ENCODE measurements at regions not wholly inside any gene's neighbourhood (a gene's known extent, or its start where the extent isn't known, plus 50 kb on each side); places are given as distances from the start of the nearest gene placed in this dataset.
"Not testable (repeated sequence)": the region's sequence is repeated elsewhere in the genome, so short reads cannot be mapped to it uniquely, and the experiment has no call there.

DNA sequence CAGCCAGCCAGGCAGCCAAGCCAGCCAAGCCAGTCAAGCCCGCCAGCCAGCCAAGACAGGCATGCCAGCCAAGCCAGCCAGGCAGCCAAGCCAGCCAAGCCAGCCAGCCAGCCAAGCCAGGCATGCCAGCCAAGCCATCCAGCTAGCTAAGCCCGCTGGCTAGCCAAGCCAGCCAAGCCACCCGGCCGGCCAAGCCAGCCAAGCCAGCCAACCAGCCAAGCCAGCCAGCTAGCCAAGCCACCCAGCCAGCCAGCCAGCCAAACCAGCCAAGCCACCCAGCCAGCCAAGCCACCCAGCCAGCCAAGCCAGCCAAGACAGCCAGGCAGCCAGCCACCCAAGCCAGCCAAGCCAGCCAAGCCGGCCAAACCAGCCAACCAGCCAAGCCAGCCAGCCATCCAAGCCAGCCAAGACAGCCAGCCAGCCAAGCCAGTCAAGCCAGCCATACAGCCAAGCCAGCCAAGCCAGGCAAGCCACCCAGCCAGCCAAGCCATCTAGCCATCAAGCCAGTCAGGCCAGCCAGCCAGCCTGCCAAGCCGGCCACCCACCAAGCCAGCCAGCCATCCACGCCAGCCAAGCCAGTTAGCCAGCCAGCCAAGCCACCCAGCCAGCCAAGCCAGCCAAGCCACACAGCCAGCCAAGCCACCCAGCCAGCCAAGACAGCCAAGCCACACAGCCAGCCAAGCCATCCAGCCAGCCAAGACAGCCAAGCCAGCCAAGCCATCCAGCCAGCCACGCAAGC is 349.2 kb upstream of the PLGLB2 start:
- H3K27ac ChIP-seq (ENCODE audit: low read length); H3K9ac ChIP-seq (ENCODE audit: low read length); CTCF ChIA-PET; intact Hi-C loops (cut with micrococcal nuclease); H3K79me2 ChIP-seq (ENCODE audit: low read length); H3K4me1 ChIP-seq (ENCODE audit: insufficient read depth, low read length); DNase-seq; BruUV-seq (replicated peaks); H3K9me2 ChIP-seq (replicated peaks; ENCODE audit: low read length); H3K27me3 ChIP-seq (ENCODE audit: low read length); H4K20me1 ChIP-seq (ENCODE audit: low read length); POLR2A ChIA-PET (ENCODE audit: unreplicated experiment); H3K4me3 ChIP-seq (ENCODE audit: low read length); ATAC-seq; H3F3A ChIP-seq (ENCODE audit: low read length, unreplicated experiment); H2AFZ ChIP-seq (ENCODE audit: low read length); H3K9me3 ChIP-seq (ENCODE audit: low read length); H3K4me2 ChIP-seq (ENCODE audit: low read length); H3K36me3 ChIP-seq (ENCODE audit: low read depth, low read length): not testable (repeated sequence)

DNA sequence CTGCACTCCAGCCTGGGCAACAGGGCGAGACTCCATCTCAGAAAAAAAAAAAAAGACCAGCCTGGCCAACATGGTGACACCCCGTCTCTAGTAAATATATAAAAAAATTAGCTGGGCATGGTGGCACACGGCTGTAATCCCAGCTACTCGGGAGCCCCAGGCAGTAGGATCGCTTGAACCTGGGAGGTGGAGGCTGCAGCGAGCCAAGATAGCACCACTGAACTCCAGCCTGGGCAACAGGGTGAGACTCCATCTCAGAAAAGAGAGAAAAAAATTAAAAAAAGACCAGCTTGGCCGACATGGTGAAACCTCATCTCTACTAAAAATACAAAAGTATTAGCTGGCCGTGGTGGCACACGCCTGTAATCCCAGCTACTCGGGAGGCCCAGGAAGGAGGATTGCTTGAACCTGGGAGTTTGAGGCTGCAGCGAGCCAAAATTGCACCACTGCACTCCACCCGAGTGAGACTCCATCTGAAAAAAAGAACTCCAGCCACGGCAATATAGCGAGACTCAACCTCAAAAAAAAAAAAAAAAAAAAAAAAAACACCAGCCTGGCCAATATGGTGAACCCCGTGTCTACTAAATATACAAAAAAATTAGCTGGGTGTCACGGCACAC is 346.1 kb upstream of the PLGLB2 start:
- no peak for ATAC-seq
- intact Hi-C loops (cut with micrococcal nuclease), result no loop called here

GRCh38 chr2:87403893-87404175 is 344.1 kb upstream of the PLGLB2 start:
- H3K9ac ChIP-seq (ENCODE audit: low read length), result no peak overlapping the region
- ATAC-seq (no peak), DNase-seq (no peak)
- H3K4me3 ChIP-seq (ENCODE audit: low read length), result no peak overlapping the region
- H3F3A ChIP-seq (ENCODE audit: low read length, unreplicated experiment), result no peaks in the 10 kb centered on the region
- H3K79me2 ChIP-seq (ENCODE audit: low read length), result no peaks in the 10 kb centered on the region
- no peak overlapping the region for H3K27ac ChIP-seq (ENCODE audit: low read length)
- H3K9me2 ChIP-seq (replicated peaks; ENCODE audit: low read length), result no peaks in the 10 kb centered on the region
- intact Hi-C loops (cut with micrococcal nuclease), result no loop called here
- no peak overlapping the region for H3K4me2 ChIP-seq (ENCODE audit: low read length)
- TF ChIP-seq EZH2 (IDR thresholded peaks at IDR 0.05; ENCODE audit: low read length, unreplicated experiment), result no peak
- TF ChIP-seq EZH2phosphoT487 (IDR thresholded peaks at IDR 0.05; ENCODE audit: borderline replicate concordance, low read length), result no peak
- TF ChIP-seq, protein P1, sequence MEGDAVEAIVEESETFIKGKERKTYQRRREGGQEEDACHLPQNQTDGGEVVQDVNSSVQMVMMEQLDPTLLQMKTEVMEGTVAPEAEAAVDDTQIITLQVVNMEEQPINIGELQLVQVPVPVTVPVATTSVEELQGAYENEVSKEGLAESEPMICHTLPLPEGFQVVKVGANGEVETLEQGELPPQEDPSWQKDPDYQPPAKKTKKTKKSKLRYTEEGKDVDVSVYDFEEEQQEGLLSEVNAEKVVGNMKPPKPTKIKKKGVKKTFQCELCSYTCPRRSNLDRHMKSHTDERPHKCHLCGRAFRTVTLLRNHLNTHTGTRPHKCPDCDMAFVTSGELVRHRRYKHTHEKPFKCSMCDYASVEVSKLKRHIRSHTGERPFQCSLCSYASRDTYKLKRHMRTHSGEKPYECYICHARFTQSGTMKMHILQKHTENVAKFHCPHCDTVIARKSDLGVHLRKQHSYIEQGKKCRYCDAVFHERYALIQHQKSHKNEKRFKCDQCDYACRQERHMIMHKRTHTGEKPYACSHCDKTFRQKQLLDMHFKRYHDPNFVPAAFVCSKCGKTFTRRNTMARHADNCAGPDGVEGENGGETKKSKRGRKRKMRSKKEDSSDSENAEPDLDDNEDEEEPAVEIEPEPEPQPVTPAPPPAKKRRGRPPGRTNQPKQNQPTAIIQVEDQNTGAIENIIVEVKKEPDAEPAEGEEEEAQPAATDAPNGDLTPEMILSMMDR (conservative IDR thresholded peaks at IDR 0.05; ENCODE audit: low read depth, low read length), result no peak
- no TSS peak for BruUV-seq (replicated peaks)
- no peak overlapping the region for H2AFZ ChIP-seq (ENCODE audit: low read length)
- H3K4me1 ChIP-seq (ENCODE audit: insufficient read depth, low read length), result no peaks in the 10 kb centered on the region
- H3K9me3 ChIP-seq (ENCODE audit: low read length), result no peaks in the 10 kb centered on the region
- CTCF ChIA-PET, result no interaction called here
- POLR2A ChIA-PET (ENCODE audit: unreplicated experiment), result no interaction called here
- H3K36me3 ChIP-seq (ENCODE audit: low read depth, low read length), result no peaks in the 10 kb centered on the region
- H3K27me3 ChIP-seq (ENCODE audit: low read length), result no peaks in the 10 kb centered on the region
- H4K20me1 ChIP-seq (ENCODE audit: low read length), result no peaks in the 10 kb centered on the region

More for the DNA sequence above, 346.1 kb upstream of the PLGLB2 start:
- H3K9me2 ChIP-seq (replicated peaks; ENCODE audit: low read length), result no peaks in the 10 kb centered on the region
- H3K27ac ChIP-seq (ENCODE audit: low read length), result no peak overlapping the region
- H3K36me3 ChIP-seq (ENCODE audit: low read depth, low read length), result no peaks in the 10 kb centered on the region
- H3F3A ChIP-seq (ENCODE audit: low read length, unreplicated experiment), result no peaks in the 10 kb centered on the region
- no peaks in the 10 kb centered on the region for H3K79me2 ChIP-seq (ENCODE audit: low read length)
- H3K4me2 ChIP-seq (ENCODE audit: low read length), result no peak overlapping the region
- no peak overlapping the region for H3K4me3 ChIP-seq (ENCODE audit: low read length)
- no peaks in the 10 kb centered on the region for H4K20me1 ChIP-seq (ENCODE audit: low read length)
- H3K4me1 ChIP-seq (ENCODE audit: insufficient read depth, low read length), result no peaks in the 10 kb centered on the region
- H3K27me3 ChIP-seq (ENCODE audit: low read length), result no peaks in the 10 kb centered on the region
- no peak for DNase-seq
- no peaks in the 10 kb centered on the region for H3K9me3 ChIP-seq (ENCODE audit: low read length)
- CTCF ChIA-PET, result no interaction called here
- H2AFZ ChIP-seq (ENCODE audit: low read length), result no peak overlapping the region
- POLR2A ChIA-PET (ENCODE audit: unreplicated experiment), result no interaction called here
- TF ChIP-seq, protein P1 (conservative IDR thresholded peaks at IDR 0.05; ENCODE audit: low read depth, low read length), result no peak
- TF ChIP-seq EZH2 (IDR thresholded peaks at IDR 0.05; ENCODE audit: low read length, unreplicated experiment), result no peak
- TF ChIP-seq EZH2phosphoT487 (IDR thresholded peaks at IDR 0.05; ENCODE audit: borderline replicate concordance, low read length), result no peak
- H3K9ac ChIP-seq (ENCODE audit: low read length), result no peak overlapping the region
- no TSS peak for BruUV-seq (replicated peaks)

DNA sequence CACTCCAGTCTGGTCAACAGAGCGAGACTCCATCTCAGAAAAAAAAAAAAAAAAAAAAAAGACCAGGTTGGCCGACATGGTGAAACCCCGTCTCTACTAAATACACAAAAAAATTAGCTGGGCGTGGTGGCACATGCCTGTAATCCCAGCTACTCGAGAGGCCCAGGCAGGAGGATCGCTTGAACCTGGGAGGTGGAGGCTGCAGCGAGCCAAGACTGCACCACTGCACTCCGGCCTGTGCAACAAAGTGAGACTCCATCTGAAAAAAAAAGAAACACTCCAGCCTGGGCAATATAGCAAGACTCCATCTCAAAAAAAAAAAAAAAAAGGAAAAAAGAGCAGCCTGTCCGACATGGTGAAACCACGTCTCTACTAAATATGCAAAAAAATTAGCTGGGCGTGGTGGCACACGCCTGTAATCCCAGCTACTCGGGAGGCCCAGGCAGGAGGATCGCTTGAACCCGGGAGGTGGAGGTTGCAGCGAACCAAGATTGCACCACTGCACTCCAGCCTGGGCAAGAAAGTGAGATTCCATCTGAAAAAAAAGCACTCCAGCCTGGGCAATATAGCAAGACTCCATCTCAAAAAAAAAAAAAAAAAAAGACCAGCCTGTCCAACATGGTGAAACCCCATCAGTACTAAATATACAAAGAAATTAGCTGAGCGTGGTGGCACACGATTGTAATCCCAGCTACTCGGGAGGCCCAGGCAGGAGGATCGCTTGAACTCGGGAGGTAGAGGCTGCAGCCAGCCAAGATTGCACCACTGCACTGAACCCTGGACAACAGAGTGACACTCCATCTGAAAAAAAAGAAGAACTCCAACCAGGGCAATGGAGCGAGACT is 343.3 kb upstream of the PLGLB2 start:
- H3K4me2 ChIP-seq (ENCODE audit: low read length); H3F3A ChIP-seq (ENCODE audit: low read length, unreplicated experiment); H2AFZ ChIP-seq (ENCODE audit: low read length); H3K79me2 ChIP-seq (ENCODE audit: low read length); ATAC-seq; DNase-seq; H3K9me2 ChIP-seq (replicated peaks; ENCODE audit: low read length); H3K27ac ChIP-seq (ENCODE audit: low read length); POLR2A ChIA-PET (ENCODE audit: unreplicated experiment); H3K9ac ChIP-seq (ENCODE audit: low read length); CTCF ChIA-PET; H3K9me3 ChIP-seq (ENCODE audit: low read length); H3K4me1 ChIP-seq (ENCODE audit: insufficient read depth, low read length); H3K4me3 ChIP-seq (ENCODE audit: low read length); BruUV-seq (replicated peaks); intact Hi-C loops (cut with micrococcal nuclease); H3K36me3 ChIP-seq (ENCODE audit: low read depth, low read length); H4K20me1 ChIP-seq (ENCODE audit: low read length); H3K27me3 ChIP-seq (ENCODE audit: low read length): not testable (repeated sequence)

All from PC-3 (cell line).